ENCODE measurements at regions not wholly inside any gene's neighbourhood (a gene's known extent, or its start where the extent isn't known, plus 50 kb on each side); places are given as distances from the start of the nearest gene placed in this dataset.

DNA sequence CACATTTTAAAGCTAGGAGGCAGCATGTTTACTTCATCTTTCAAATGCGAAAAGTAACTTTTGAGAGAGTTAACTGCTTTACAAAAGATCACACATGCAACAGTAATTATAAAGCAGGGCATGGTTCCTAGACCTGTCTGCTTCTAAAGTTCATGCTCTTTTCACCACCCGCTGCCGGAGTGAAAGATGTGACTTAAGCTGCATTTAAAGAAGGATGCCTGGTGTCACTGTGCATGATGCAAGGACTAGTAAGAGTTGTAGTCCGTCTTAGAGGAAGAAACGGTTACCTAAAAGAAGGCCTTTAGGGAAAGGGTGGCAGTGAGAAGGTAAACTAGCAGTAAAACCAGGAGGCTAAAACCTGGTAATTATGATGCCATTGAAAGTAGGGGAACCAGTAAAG is 1689.1 kb downstream of the KCNT2 start:
- in situ Hi-C loops (cut with MboI) (no loop called here), intact Hi-C loops (cut with micrococcal nuclease) (loop anchor here (5.0 kb wide), 1 partner anchor 1153 kb away; no protein-coding TSS in a partner anchor)
- no peaks in the 10 kb centered on the region for H4K20me1 ChIP-seq (replicated peaks; ENCODE audit: control insufficient read depth, insufficient read depth, low read length)
- ChIA-PET POLR2A (no interaction called here), CTCF (ENCODE audit: low intra/inter-chr PET ratio) (no interaction called here)
- no peaks in the 10 kb centered on the region for H3K79me2 ChIP-seq (ENCODE audit: control insufficient read depth, insufficient read depth, low read length)
- ATAC-seq: peak; percentile 77
- 5% methylated on average over 5 of the region's 5 CpGs for WGBS (ENCODE audit: insufficient coverage, low coverage, missing lambda C conversion rate)
- no TSS peak for BruUV-seq (replicated peaks)
- DNase-seq (ENCODE audit: extremely low read depth in 1 of 4, low spot score in 3 of 4): no peak
- H3K4me3 ChIP-seq: no peak overlapping the region
- H2AFZ ChIP-seq (ENCODE audit: low read depth, low read length): no peak overlapping the region
- H3K9ac ChIP-seq (ENCODE audit: insufficient read depth in 1 of 2, low read depth in 2 of 2, low read length in 2 of 2): no peak overlapping the region
- FAIRE-seq: no peak
- no peaks in the 10 kb centered on the region for H3K9me1 ChIP-seq (ENCODE audit: control insufficient read depth, insufficient read depth, low read length)
- no peak overlapping the region for H3K4me2 ChIP-seq (ENCODE audit: insufficient read depth, low read length)
- no peaks in the 10 kb centered on the region; a peak in 1 of 5 replicates for H3K4me1 ChIP-seq (replicated peaks in 1 of 2; ENCODE audit: control insufficient read depth in 2 of 2, insufficient read depth in 2 of 2, low read length in 2 of 2)
- no peaks in the 10 kb centered on the region for H3K36me3 ChIP-seq (ENCODE audit: control insufficient read depth, insufficient read depth, low read length)
- no peaks in the 10 kb centered on the region for H3K27me3 ChIP-seq (ENCODE audit: control insufficient read depth in 2 of 2, insufficient read depth in 2 of 2, low read length in 2 of 2)
- H3K9me3 ChIP-seq (replicated peaks; ENCODE audit: control insufficient read depth, insufficient read depth, low read depth, low read length): no peaks in the 10 kb centered on the region
- no peak overlapping the region for H3K27ac ChIP-seq (ENCODE audit: extremely low read depth, low read depth, low read length)
- TF ChIP-seq, protein P1, sequence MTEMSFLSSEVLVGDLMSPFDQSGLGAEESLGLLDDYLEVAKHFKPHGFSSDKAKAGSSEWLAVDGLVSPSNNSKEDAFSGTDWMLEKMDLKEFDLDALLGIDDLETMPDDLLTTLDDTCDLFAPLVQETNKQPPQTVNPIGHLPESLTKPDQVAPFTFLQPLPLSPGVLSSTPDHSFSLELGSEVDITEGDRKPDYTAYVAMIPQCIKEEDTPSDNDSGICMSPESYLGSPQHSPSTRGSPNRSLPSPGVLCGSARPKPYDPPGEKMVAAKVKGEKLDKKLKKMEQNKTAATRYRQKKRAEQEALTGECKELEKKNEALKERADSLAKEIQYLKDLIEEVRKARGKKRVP (CRISPR knock-in tag; IDR thresholded peaks at IDR 0.05): peak; percentile 96
- TF ChIP-seq GATAD2B (IDR thresholded peaks at IDR 0.05; ENCODE audit: borderline replicate concordance) (no peak), TRIM28 (IDR thresholded peaks at IDR 0.05) (no peak), CTBP1 (IDR thresholded peaks at IDR 0.05; ENCODE audit: borderline replicate concordance) (0 out of 2 replicates have a peak, but pooled peaks have one; percentile 16), SMARCB1 (IDR thresholded peaks at IDR 0.05; ENCODE audit: insufficient read length, low read depth) (no peak), SRSF9 (IDR thresholded peaks at IDR 0.05; ENCODE audit: borderline replicate concordance, low read depth, low read length) (no peak), NCOR1 (IDR thresholded peaks at IDR 0.05) (no peak), HMG20A (CRISPR knock-in tag; conservative IDR thresholded peaks at IDR 0.05) (no peak), POLR2H (tag; IDR thresholded peaks at IDR 0.05; ENCODE audit: low read depth) (peak; percentile 53), CBX3 (IDR thresholded peaks at IDR 0.05; ENCODE audit: borderline replicate concordance in 1 of 2, low read length in 2 of 2) (no peak)
- TF ChIP-seq, protein P2, sequence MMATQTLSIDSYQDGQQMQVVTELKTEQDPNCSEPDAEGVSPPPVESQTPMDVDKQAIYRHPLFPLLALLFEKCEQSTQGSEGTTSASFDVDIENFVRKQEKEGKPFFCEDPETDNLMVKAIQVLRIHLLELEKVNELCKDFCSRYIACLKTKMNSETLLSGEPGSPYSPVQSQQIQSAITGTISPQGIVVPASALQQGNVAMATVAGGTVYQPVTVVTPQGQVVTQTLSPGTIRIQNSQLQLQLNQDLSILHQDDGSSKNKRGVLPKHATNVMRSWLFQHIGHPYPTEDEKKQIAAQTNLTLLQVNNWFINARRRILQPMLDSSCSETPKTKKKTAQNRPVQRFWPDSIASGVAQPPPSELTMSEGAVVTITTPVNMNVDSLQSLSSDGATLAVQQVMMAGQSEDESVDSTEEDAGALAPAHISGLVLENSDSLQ (IDR thresholded peaks at IDR 0.05): no peak
- TF ChIP-seq, protein P3, sequence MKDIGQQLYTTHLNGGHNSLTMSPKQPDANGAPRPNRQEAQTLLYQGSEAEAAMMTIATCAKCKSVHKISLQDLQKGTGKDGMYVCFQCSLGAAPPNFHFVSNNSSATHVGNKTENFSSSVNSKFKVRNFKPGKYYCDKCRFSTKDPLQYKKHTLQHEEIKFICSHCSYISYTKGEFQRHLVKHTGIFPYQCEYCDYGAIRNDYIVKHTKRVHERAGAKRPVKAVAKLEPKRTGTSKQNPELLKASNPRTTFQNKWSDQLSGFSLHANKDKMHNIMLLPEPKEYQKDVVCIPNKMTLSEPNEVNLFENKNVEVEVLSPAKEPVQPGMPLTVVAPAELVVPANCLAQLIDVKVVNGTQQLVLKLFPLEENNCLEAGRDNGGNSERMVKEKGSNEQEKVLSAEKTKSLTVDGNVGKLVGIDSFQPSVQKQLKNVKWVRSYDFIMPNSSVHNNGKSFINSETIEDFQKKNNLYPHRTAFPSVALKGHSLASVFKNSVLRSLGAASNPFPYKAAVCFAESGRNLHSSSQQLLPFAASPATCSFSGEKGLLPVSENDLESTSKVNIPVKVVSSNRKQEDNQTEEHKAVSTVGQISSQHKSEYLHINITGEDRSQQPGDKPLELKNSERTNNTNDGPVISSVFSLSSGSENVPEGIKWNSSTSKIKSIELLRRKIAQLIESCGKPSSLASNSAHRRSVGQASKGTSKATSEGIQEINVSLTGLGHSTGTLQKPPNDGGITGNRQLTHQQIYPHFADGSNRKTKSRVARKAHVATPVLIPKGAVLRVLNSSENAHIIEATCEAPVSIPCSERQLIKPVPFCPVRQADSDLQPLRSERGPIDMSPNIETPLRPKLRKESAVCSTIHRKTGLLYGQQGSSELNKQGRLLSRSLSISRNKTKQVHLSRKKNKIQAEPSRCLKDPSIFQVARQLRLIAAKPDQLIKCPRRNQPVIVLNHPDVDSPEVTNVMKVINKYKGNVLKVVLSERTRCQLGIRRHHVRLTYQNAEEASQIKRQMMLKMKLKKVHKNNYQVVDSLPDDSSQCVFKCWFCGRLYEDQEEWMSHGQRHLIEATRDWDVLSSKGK (CRISPR knock-in tag; IDR thresholded peaks at IDR 0.05): 0 out of 2 replicates have a peak, but pooled peaks have one; percentile 41
- TF ChIP-seq, protein P4, sequence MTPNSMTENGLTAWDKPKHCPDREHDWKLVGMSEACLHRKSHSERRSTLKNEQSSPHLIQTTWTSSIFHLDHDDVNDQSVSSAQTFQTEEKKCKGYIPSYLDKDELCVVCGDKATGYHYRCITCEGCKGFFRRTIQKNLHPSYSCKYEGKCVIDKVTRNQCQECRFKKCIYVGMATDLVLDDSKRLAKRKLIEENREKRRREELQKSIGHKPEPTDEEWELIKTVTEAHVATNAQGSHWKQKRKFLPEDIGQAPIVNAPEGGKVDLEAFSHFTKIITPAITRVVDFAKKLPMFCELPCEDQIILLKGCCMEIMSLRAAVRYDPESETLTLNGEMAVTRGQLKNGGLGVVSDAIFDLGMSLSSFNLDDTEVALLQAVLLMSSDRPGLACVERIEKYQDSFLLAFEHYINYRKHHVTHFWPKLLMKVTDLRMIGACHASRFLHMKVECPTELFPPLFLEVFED (CRISPR knock-in tag; conservative IDR thresholded peaks at IDR 0.05): no peak
- TF ChIP-seq, protein P5, sequence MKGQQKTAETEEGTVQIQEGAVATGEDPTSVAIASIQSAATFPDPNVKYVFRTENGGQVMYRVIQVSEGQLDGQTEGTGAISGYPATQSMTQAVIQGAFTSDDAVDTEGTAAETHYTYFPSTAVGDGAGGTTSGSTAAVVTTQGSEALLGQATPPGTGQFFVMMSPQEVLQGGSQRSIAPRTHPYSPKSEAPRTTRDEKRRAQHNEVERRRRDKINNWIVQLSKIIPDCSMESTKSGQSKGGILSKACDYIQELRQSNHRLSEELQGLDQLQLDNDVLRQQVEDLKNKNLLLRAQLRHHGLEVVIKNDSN (CRISPR knock-in tag; IDR thresholded peaks at IDR 0.05): no peak

Data from K562 (cell line).